Forelimb muscle (tissue), 1 donor: ENCODE measurements at regions not wholly inside any gene's neighbourhood (a gene's known extent, or its start where the extent isn't known, plus 50 kb on each side); places are given as distances from the start of the nearest gene placed in this dataset.
"Not testable (repeated sequence)": the region's sequence is repeated elsewhere in the genome, so short reads cannot be mapped to it uniquely, and the experiment has no call there.

ENCODE experiments used
- DNase-seq: peaks from one replicate; pipeline ENCODE4 v3.0.0-alpha.2; 2013; ENCODE audit warnings: low read depth

DNA sequence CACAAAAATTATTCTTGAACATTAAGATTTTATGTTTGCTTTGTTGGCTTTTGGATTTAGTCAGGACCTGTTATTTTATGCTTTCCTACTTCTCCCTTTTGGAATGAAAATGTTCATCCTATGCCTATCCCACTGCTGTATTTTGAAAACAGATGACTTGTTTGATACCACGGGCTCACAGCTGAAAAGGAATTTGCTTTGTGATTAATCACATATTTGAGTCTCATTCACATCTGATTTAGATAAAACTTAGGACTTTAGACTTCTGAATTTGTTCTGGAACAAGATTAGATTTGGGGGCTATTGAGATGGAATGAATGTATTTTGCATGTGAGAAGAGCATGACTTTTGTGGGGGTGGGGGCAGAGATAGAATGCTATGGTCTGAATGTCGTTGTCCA lies 1012.6 kb downstream of the CDH11 start:
- no peak for DNase-seq

DNA sequence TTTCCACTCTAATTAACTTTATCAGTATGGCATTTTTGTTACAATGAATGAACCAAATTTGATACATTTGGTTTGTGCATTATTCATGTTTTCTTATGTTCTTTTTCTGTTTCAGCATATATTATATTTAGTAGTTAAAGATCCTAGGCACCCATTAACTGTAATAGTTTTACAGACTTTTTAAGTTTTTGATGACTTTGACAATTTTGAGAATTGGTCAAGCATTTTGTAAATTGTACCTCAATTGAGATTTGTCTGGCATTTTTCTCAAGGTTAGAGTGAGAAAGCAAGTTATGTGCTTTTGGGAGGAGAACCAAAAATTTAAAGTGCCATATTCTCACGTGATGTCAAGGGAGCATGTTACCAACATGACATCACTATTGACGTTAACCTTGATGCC lies 1019.2 kb downstream of the CDH11 start:
- DNase-seq = no peak

DNA sequence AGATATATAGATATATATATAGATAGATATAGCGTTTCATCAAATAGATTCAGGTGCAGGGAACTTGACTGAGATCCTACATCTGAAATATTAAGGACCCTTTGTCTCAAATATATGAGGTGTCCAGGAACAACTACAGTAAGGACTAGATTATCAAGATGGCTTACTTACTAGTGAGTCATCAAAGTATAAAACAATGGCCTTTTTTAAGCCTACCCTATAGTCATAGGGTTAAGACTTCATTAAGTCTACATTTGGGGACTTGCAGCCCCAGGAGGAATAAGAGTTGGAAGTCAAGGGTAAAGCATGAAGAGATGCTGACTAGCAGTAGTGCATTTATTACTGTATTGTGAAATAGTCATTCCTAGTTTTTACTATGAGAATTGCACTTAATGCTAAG lies 1023.4 kb downstream of the CDH11 start:
- no peak for DNase-seq

DNA sequence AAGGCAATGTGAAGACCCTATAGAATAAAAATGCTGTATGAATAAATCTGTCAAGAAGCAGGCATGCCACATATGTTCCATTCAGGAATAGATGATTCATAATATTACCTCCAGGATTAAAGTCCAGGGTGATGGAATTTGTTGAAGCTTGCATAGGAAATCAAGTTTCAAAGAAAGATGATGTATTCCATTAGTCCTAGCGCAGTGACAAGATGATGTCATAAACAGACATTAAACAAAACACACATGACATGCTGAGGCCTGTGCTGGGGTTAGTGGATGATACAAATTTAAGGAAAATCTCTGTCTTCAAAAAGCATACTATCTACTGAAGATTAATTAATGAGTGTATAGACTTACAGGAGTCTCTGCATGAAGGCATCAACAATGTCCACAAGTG lies 1025.2 kb downstream of the CDH11 start:
- DNase-seq = no peak

DNA sequence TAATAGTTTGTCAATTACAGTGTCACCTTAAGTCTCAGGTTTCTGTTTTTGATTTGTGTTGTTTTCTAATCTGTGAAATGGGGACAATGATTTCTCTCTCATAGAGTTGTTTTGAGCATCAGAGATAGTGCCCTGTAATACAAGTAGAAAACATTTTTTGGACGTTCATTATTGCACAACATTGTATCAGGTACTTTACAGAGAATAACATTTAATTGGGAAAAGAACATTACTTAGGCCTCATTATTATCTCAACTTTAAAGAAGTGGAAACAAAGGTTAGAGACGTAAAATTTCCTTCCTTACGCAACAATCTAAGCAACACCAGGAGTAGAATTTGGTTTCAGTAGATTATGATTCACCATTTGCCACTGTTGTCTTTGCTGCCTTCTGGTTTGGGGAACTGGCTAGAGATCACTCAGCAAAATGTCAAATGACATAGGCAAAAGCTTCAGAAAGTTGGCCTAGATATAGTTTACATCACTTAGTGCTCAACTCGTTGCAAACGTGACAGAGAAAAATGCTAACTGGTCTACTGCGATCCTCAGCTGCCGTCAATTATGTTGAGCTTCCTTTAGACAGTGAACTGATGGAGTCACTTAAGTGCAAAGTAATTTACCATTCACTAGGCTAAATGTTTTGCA lies 1026.8 kb downstream of the CDH11 start:
- no peak for DNase-seq

DNA sequence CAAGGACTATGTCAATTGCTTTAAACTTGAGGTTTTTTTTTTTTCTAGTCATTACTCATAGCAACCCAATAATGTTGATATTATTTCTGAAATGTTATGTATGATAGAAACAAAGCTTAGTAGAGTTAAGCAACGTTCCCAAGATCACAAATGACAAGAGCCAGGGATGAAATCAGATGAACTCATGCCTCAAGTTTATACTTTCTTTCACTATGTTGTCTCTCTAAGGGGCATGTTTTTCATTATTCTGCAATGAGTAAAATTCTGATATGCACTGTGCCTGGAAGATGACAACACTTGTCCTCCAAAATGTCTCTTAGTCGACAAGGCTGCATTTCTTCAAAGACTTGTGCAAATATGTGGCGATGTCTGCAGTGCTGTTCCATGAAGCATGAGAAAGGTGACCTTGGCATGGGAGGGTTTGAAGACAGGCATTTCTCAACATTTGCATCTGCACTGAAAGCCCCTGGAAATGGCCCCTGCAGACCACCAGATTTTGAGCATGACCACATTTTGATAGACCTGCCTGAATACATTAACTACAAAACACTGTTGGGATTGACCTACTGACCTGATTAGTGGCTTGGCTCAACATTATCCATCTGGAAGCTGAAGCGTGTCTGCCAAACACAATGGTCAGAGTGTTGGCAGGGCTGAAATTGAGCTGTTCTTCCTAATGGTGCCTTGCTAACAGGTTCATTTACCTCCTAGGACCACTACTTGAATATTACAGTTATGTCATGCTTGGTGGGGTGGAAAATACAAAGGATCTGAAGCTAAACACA lies 1027.5 kb downstream of the CDH11 start:
- no peak for DNase-seq

DNA sequence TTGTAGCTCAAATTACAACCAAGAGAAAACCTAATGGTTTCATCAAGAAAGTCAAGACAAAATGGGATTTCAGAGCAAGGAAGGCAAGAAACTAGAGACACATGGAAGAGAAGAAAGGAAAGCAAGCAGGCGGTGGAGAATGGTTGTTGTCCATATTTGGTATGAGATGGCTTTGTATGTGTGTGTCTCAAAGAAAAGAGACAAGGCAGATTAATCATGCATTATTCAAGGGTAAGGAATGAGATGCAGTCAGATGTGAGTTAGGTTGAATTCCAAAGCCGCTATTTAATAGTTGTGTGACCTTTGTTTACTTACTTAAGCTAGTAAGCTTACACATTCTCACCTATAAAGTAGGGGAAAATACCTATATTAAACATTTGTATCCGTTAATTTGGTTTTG lies 1029.6 kb downstream of the CDH11 start:
- no peak for DNase-seq

DNA sequence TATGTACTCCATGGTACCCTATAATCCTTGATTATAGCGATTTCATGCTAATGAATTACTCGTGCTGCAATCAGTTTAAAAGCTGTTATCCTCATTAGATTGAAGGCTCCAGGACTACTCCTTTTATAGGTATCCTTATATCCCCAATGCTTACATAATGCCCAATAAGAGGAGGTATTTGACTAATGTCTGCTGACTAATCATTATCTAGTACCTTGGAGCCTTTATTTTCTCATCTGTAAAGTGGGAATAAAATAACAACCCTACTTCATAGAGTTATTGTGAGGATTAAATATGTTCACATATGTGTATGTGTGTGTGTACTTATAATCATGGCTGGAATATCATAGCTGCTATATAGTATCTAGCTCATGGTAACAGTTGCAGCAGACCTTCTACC lies 1031.5 kb downstream of the CDH11 start:
- no peak for DNase-seq

DNA sequence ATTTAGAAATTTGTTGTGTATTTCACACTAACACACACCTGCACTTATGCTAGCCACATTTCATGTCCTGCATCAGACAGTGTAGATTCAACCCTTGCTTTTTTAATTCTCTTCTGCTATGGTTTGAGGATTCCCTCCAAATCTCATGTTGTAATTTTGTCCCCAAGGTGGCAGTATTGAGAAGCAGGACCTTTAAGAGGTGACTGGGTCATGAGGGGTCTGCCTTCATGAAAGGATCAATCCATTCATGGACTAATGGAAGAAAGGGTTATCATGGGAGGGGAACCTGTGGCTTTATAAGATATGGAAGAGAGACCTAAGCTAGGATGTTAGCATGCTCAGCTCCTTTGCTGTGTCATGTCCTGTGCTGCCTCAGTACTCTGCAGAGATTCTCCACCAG lies 1032.2 kb downstream of the CDH11 start:
- peak; percentile 4 for DNase-seq

DNA sequence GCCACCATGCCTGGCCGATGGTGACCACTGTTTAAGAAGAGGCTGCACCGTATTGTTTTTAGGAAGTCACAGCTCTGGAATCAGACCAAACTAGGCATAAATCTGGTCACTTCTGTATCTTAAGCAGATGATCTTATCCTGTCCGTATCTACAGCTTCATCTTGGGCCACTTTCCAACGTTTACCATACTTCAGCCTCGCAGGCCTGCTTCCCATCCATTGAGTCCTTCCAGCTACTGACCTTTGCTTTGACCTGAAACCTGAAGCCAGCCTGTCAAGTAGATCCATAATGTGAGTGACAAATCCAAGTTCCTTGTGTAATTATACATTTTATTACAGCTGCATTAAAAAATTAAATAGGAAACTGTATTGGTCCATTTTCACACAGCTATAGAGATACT lies 1033.0 kb downstream of the CDH11 start:
- no peak for DNase-seq

DNA sequence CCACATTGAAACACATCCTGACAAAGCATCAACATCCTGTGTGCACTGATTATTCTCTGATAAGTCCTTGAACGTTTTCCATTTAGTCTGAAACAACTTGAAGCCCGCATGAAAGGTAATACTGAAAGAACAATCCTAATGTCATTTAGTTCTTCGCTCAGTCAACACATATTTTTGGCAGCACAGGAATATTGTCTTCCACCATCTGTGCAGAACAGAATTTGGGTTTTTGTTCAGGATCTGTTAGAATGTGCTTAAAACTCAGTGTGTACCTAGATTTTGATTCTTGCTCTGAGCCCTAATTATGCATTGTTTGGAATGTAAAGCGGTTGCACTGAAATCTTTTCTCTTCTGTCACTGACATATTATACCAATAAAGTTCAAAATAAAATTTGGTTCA lies 1036.6 kb downstream of the CDH11 start:
- no peak for DNase-seq

DNA sequence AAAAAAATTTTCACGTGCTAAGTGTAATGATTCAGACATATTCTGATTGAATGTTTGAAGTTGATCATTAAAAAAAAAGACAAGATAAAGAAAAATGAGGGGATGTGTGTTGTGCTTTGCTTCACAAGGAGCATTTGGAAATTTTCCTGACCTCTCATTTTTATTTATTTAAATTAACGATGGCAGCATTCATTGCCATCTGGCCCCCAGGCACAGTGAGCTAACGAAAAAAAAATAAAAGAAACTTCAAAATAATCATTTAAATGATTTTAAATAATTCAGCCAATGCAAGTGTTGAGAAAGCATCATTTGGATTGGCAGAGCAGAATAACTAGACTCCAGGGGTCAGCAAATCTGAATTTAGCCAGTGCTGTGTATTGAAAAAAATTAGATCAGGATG lies 1037.2 kb downstream of the CDH11 start:
- DNase-seq = no peak

DNA sequence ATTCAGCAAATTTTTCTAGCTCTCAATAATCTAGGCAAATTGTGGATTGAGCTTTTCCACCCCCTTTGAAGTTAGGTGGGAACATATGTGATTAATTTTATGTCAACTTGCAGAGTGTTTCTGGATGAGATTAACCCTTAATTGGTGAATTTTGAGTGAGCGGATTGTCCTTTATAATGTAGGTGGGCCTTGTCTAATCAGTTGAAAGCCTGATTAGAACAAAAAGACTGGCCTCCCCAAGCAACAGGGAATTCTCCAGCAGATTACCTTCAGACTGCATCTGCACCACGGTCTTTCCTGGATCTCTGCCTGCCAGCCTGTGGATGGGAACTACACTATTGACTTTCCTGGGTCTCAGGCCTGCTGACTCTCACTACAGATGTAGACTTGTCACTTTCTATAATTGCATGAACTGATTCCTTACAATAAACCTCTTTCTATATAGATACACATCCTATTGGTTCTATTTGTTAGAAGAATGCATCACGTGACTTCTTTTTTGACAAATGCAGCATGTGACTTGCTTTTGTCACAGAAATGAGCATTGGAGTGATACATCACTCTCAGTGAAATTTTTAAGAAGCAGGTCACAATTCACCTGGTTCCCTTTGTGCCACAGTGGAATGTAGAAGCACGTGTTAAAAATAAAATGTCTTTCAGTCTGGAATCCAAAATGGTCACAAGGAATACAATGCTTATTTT lies 1038.3 kb downstream of the CDH11 start:
- no peak for DNase-seq

DNA sequence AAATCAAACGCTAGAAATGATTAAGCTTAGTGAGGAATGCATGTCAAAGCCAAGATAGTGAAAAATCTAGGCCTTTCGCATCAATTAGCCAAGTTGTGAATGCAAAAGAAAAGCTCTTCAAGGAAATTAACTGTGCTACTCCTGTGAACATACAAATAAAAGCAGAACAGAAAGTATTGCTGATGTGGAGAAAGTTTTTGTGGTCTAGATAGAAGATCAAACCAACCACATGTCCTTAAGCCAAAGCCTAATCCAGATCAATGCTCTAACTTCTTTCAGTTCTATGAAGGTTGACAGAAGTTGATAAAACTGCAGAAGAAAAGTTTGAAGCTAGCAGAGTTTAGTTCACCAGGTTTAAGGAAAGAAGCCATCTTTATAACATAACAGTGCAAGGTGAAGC lies 1044.6 kb downstream of the CDH11 start:
- no peak for DNase-seq

DNA sequence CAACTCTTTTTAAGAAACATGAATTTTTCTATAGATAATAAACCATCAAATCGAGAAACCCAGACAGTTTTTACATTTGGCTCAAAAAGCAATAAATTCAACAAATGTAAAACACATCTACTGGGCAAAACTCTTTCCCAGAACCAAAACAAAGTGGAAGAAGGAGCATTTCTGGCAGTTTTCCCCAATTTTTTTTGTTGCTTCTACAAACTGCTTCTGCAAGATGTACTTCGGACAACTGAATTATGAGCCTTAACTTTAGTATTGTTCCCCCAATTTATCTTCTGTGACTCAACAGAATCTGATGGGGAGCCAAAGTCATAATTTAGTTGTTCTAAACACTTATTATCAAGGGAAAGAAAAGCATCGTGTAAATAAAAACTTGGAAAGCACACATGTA lies 1047.2 kb downstream of the CDH11 start:
- DNase-seq = peak; percentile 6

DNA sequence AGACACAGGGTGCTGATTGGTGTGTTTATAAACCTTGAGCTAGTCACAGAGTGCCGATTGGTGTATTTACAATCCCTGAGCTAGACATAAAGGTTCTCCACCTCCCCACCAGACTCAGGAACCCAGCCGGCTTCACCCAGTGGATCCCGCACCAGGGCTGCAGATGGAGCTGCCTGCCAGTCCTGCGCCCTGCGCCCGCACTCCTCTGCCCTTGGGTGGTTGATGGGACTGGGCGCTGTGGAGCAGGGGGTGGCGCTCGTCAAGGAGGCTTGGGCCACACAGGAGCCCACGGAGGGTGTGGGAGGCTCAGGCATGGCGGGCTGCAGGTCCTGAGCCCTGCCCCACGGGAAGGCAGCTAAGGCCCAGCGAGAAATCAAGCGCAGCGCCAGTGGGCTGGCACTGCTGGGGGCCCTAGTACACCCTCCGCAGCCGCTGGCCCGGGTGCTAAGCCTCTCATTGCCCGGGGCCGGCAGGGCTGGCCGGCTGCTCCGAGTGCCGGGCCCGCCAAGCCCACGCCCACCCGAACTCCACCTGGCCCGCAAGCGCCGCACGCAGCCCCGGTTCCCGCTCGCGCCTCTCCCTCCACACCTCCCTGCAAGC lies 1049.6 kb downstream of the CDH11 start:
- DNase-seq = not testable (repeated sequence)

DNA sequence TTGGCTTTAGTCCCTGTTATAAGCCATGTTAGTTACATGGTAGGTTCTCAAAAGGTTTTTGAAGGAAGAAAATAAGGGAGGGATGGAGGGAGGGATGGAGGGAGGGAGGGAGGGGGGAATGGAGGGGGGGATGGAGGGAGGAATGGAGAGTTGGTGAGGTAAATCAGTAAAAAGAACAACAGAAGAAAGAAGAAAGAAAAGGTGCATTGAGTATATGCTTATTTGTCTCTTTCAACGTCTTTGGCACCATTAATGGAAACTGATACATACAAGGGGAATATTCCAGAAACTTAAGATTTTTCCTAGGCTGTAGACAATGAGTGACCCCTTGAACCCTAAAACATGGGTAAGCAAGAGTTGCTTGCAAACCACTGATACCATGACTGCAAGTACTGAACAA lies 1056.3 kb downstream of the CDH11 start:
- DNase-seq = no peak

DNA sequence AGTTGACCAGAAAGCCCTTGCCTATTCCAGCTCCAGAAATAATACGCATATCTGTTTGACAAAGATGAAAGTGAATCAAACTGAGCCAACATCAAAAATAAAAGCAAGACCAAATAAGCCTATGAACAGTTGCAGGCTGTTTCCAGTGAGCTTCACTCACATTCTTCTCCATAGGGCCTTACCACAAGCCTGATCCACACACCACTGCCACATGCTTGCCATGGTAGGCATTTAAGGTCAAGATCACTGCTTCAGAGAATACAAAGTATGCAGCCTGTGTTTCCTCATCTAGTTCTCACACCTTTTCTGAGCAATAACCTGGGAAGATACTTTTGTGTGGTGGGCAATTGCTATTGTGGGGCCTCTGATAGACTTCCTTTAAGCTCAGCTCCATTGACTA lies 1060.2 kb downstream of the CDH11 start:
- DNase-seq = no peak

DNA sequence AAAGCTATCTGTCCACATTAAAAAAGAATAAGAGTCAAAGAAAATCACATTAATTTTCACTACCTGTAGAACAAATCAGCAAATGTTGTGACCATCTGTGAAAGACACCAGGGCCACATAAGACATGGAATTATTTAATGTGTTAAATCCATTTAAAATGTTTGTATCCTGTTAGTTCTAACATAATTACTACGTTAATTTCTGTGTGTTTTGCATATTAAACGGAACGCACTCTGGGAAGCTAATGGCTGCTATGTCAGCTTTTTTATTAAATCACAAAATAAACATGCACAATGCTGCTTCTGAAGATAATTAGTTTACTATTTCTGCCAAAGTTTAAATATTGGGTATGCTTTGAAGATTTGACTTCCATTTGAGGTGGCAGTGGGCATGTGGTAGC lies 1061.2 kb downstream of the CDH11 start:
- DNase-seq = no peak

DNA sequence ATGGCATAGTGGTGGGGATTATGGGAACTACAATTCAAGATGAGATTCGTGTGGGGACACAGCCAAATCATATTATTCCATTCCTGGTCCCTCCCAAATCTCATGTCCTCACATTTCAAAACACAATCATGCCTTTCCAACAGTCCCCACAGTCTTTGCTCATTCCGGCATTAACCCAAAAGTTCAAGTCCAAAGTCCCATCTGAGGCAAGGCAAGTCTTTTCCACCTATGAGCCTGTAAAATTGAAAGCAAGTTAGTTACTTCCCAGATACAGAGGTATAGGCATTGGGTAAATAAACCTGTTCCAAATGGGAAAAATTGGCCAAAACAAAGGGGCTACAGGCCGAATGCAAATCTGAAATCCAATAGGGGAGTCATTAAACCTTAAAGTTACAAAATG lies 1063.2 kb downstream of the CDH11 start:
- no peak for DNase-seq

DNA sequence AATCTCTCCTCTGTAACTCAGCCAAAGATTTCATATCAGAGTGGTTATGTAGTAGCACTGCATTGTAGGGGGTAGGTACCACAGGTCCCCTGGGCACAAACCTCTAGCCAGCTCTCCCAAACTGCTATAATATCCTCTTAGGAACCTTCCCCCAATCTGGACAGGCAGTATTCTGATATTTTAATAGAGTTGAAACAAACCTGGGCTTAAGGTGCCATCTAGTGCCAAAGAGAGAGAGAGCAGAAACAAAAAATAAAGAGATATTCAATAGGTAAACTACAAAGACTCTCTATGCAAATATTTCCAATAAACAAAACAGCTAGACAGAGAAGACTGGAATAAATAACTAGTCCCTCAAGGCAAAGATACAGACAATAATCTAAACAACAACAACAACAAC lies 1070.0 kb downstream of the CDH11 start:
- DNase-seq = no peak

DNA sequence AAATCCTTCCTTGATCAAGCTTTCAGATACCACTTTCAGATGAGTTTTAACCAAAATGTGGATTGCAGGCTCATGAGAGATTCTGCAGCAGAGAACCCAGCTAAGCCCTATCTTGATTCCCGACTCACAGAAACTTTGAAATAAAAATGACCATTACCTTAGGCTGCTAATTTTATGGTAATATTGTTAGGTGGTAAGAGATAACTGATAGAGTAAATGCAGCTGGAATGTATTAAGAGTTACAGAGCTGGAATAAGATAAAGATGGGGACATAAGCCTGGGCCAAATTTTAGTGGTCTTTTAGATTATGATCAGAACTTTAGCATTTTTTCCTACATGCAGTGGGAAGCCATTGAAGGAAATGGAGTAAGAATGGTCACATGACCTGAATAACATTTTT lies 1074.0 kb downstream of the CDH11 start:
- DNase-seq = no peak

DNA sequence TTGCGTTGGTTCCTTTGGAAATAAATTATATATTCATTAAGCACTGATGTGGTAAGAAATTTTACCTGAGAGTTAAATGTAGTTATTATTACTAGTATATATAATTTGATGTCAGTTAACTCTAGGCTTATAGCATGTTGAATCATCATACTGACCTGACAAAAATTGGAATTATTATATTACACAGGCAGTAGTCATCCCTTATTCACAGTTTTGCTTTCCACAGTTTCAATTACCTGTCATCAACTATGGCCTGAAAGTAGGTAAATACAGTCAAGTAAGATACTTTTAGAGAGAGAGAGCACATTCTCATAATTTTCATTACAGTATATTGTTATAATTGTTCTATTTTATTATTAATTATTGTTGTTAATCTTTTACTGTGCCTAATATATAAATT lies 1074.7 kb downstream of the CDH11 start:
- DNase-seq = no peak
